ENCODE measurements at regions not wholly inside any gene's neighbourhood (a gene's known extent, or its start where the extent isn't known, plus 50 kb on each side); places are given as distances from the start of the nearest gene placed in this dataset.

DNA sequence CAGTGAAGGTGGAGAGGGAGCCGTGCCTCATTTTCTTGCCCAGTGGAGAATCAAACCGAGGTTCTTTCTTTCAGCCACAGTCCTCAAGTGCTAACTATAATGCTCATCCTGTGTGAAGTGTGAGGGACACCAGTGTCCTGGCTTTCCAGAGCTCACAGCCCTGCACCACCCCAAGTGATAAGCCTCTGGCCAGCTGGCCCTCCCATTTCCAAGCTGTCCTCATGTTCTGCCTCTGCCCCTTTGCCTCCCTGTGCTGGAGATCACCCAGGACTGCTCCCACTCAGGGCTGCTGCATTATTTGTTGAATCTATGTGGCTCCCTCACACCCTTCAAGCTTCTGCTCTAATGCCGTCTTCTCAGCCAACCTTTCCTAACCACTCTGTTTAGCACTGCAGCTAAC is 224.5 kb upstream of the TUT7 start (continued):
- TF ChIP-seq ZNF143 (CRISPR knock-in tag; IDR thresholded peaks at IDR 0.05): no peak
- TF ChIP-seq SIX5 (IDR thresholded peaks at IDR 0.05; ENCODE audit: borderline replicate concordance in 1 of 2, insufficient read depth in 1 of 2, low read depth in 1 of 2, low read length in 2 of 2): no peak

DNA sequence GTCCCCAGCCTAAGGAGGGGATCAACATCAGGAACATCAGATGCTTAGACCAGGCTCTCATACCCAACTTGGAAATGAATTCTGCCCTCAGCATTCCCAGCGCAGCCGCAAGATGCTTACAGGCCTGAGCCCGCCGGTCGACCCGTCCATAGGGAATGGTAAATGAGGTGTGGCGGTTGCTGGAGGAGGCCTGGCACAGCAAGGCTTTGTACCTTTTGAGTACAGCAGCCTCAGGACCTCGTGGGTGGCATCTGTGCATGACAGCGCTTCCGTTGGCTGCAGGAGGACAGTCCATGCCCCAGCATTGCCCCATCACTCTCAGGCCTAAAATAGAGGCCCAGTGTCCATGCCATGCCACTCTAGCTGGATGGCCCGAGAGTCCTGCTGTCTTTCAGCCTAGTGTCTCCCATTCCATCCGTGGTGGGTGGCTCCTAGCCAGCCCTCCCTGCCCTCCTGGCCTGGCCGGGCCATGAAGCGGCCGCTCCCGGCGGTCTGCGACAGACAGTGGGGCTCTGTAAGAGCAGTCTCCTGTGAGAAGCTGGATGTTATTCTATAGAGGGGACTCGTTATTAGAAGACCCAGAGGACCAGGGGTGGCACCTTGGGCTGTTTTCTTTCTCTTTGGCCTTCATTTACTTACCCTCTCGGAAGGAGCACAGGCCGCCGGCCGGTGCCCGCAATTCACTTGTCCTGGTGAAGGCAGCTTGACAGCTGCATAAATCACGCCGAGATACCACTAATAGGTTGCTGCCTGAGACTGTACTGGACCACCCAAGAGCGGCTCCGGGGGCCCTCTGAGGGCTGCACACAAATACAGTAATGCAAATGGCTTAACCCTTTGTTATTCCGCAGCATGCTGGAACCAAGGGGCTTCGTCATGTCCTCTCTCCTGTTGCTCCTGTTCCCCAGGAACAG is 223.5 kb upstream of the TUT7 start:
- no TSS peak for BruUV-seq (replicated peaks)
- 2% methylated on average over 26 of the region's 30 CpGs for WGBS (ENCODE audit: insufficient coverage, low coverage, missing lambda C conversion rate)
- in situ Hi-C loops (cut with MboI) (no loop called here), intact Hi-C loops (cut with micrococcal nuclease) (no loop called here)
- Histone ChIP-seq H3K9me1 (ENCODE audit: control insufficient read depth, insufficient read depth, low read length) (no peaks in the 10 kb centered on the region), H3K9me3 (replicated peaks; ENCODE audit: control insufficient read depth, insufficient read depth, low read depth, low read length) (no peaks in the 10 kb centered on the region), H2AFZ (ENCODE audit: low read depth, low read length) (no peak overlapping the region), H3K27ac (ENCODE audit: extremely low read depth, low read depth, low read length) (no peak overlapping the region), H3K4me1 (replicated peaks in 1 of 2; ENCODE audit: control insufficient read depth in 2 of 2, insufficient read depth in 2 of 2, low read length in 2 of 2) (no peaks in the 10 kb centered on the region), H3K9ac (ENCODE audit: insufficient read depth in 1 of 2, low read depth in 2 of 2, low read length in 2 of 2) (no peak overlapping the region), H3K4me2 (ENCODE audit: insufficient read depth, low read length) (no peak overlapping the region), H4K20me1 (replicated peaks; ENCODE audit: control insufficient read depth, insufficient read depth, low read length) (no peaks in the 10 kb centered on the region), H3K36me3 (ENCODE audit: control insufficient read depth, insufficient read depth, low read length) (no peaks in the 10 kb centered on the region), H3K79me2 (ENCODE audit: control insufficient read depth, insufficient read depth, low read length) (no peaks in the 10 kb centered on the region), H3K27me3 (ENCODE audit: control insufficient read depth in 2 of 2, insufficient read depth in 2 of 2, low read length in 2 of 2) (peaks cover 0 to 16% of the 10 kb centered on the region in 2 experiments; a peak in 2 of 5 replicates), H3K4me3 (no peak overlapping the region)
- ChIA-PET CTCF (ENCODE audit: low intra/inter-chr PET ratio) (no interaction called here), POLR2A (no interaction called here)
- FAIRE-seq: no peak
- DNase-seq (ENCODE audit: extremely low read depth in 1 of 4, low spot score in 3 of 4): no peak
- ATAC-seq: no peak
- TF ChIP-seq, protein P1, sequence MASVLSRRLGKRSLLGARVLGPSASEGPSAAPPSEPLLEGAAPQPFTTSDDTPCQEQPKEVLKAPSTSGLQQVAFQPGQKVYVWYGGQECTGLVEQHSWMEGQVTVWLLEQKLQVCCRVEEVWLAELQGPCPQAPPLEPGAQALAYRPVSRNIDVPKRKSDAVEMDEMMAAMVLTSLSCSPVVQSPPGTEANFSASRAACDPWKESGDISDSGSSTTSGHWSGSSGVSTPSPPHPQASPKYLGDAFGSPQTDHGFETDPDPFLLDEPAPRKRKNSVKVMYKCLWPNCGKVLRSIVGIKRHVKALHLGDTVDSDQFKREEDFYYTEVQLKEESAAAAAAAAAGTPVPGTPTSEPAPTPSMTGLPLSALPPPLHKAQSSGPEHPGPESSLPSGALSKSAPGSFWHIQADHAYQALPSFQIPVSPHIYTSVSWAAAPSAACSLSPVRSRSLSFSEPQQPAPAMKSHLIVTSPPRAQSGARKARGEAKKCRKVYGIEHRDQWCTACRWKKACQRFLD (CRISPR knock-in tag; IDR thresholded peaks at IDR 0.05): no peak
- TF ChIP-seq ASH1L (IDR thresholded peaks at IDR 0.05; ENCODE audit: borderline replicate concordance, low read depth, partially characterized antibody): no peak
- TF ChIP-seq, protein P2, sequence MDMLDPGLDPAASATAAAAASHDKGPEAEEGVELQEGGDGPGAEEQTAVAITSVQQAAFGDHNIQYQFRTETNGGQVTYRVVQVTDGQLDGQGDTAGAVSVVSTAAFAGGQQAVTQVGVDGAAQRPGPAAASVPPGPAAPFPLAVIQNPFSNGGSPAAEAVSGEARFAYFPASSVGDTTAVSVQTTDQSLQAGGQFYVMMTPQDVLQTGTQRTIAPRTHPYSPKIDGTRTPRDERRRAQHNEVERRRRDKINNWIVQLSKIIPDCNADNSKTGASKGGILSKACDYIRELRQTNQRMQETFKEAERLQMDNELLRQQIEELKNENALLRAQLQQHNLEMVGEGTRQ (CRISPR knock-in tag; IDR thresholded peaks at IDR 0.05): no peak
- TF ChIP-seq STAT5B (CRISPR knock-in tag; IDR thresholded peaks at IDR 0.05): no peak
- TF ChIP-seq HMGN3 (IDR thresholded peaks at IDR 0.05; ENCODE audit: borderline replicate concordance, extremely low read depth, insufficient read length, low read depth, low read length): no peak
- TF ChIP-seq TRIM28 (IDR thresholded peaks at IDR 0.05): no peak
- TF ChIP-seq, protein P3, sequence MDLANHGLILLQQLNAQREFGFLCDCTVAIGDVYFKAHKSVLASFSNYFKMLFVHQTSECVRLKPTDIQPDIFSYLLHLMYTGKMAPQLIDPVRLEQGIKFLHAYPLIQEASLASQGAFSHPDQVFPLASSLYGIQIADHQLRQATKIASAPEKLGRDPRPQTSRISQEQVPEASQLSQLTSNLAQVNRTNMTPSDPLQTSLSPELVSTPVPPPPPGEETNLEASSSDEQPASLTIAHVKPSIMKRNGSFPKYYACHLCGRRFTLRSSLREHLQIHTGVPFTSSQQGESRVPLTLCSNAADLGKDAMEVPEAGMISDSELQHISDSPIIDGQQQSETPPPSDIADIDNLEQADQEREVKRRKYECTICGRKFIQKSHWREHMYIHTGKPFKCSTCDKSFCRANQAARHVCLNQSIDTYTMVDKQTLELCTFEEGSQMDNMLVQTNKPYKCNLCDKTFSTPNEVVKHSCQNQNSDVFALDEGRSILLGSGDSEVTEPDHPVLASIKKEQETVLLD (IDR thresholded peaks at IDR 0.05): no peak
- TF ChIP-seq SRSF1 (IDR thresholded peaks at IDR 0.05; ENCODE audit: low read depth, low read length): no peak
- TF ChIP-seq ZNF347 (CRISPR knock-in tag; IDR thresholded peaks at IDR 0.05; ENCODE audit: low read depth): no peak

Measured in K562 (cell line).